ENCODE measurements at regions not wholly inside any gene's neighbourhood (a gene's known extent, or its start where the extent isn't known, plus 50 kb on each side); places are given as distances from the start of the nearest gene placed in this dataset.
"Not testable (repeated sequence)": the region's sequence is repeated elsewhere in the genome, so short reads cannot be mapped to it uniquely, and the experiment has no call there.

DNA sequence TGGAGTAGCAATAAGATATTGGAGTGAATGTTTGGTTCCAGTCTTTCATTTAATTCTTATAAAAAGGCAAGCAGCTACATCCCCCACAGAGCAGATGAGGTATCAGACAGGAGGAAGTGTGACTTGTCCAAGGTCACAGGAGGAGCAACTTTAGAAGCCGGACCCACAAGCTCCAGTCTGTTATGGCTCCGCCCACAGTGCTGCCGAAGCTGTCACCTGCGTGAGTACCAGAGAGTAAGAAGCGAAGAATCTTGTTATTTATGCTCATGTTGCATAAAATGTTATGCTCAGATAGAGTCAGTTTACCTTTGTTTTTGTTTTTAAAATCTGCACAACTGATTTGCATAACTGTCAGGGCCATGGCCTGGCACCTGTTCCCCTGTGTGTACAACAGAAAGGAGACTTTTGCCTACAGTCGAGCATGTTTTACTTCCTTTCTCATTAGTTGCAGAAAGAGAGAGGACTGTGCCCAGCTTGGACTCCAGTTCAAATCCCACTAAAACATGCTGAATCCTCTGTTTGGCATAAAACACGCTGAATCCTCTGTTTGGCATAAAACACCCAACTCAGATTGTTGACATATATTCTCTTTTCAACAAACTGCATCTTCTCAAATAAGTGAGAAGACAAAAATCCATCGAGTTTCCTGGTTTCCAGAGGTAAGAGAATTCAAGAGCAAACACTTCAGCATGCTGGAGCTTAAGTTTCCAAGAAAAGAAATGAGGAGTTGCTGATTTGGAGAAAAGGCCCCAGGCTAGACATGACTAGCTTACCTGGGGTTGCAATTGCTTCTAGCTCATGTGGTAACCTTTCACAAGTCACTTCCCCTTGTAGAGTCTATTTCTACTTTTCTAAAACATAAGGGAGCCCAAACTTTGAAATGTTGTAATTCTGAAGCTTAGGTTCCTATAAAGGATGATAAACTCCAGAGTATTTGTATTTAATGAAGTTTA lies 409.8 kb upstream of the ZMIZ1 start:
- DNase-seq: no peak

DNA sequence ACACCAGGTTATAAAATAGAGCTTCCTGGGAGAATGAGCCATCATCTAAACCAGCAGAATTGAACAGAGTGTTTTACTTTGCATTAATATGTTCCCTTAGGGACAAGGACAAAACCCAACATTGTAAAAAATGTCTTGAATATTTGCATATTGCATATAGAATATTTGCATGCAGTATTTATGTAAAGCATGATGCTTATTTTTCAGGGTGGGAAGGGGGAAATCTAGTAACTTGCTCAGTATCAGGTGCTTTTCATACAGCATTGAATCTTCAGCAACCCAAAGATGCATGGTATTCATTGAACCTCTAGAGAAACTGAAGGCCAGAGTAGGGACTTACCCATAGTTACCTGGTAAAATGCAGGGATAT lies 409.2 kb upstream of the ZMIZ1 start:
- no peak for DNase-seq

DNA sequence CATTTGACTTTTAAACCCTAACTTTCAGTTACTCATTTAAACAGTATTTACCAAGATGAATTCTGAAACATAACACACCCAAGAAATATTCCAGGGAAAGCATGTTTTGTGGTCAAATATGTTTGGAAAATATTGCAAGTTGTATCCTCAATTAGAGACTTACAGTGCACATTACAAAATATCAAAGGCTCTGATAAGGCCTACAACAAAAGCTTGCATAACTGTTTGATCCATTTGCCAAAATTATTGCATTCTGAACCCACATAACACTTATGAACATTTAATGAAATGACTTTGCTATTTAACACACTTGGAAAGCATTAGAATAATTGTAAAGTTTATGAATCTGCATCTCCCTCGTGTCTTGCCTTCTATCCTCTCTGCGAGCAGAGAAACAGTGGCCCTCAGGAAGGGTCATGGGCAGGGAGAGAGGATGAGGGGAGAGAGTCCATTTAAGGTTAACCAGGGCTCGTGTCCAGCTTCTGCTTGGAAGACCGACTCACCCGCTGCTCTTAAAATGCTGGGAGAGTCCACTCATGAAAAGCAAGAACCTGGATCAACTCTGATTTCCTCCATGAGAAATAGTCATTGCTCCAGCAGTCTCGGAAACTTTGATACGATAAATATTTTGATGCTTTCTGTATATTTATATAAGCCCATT lies 408.2 kb upstream of the ZMIZ1 start:
- DNase-seq: no peak

DNA sequence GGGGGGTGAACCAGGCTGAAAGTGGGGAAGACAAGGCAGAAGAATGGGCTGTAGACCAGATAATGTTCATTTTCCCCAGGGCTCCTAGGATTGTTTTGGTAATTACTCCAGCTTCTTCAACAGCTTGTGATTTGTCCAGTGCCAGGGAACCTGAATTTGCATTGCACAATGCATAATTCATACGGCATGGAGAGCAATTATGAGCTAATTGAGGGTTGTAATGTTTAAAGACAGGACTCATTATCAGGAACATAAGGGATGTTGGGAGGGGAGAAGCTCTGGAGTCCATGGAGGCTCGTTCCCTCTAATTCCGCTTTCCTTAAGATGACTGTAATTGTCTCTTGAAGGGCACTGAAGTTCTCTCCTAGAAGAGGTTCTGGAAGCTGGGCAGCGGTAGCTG lies 405.0 kb upstream of the ZMIZ1 start:
- DNase-seq: no peak

DNA sequence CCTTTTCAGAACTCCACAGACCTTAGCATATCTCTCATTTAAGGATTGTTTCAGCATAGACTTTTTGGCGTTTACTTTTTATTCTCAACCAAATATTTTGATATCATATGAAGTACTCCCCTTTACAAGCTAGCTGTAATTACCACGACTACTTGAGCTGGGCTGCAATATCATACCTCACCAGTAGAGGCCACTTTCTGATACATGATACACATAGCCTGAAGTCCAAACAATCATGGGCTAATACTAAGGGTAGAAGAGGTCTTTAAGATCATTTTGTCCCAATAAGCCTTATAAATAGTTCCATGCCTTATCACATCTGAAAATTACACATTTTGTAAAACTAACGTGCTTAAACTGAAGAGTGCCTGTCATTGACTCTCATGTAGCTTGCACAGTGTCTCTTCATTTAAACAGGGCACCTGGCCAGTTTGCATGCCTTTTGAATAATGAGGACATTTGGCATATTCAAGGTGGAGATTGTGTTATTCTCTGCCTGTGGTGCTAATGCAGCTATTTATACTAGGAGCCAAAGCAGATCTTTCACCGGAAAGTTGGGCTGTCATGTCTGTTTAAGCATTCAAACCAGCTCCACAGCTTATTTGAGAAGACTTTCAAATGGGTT lies 403.7 kb upstream of the ZMIZ1 start:
- no peak for DNase-seq

DNA sequence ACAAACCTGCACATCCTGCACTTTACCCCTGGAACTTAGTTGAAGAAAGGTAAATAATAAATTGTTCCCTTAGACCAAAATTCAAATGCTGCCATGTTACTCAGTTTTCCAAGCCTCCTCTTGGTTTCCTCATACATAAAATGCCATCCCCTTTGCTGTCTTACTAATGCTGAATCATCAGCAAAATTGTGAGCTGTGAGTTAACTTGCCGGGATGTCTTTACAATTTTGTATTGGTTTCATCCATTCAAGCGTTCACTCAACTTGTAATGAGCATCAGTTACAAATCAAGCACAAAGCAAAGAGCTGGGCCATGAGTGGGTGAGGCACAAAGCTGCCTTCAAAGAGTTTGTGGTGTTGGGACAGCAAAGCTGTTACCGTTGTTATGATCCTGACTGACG lies 395.8 kb upstream of the ZMIZ1 start:
- DNase-seq: no peak

DNA sequence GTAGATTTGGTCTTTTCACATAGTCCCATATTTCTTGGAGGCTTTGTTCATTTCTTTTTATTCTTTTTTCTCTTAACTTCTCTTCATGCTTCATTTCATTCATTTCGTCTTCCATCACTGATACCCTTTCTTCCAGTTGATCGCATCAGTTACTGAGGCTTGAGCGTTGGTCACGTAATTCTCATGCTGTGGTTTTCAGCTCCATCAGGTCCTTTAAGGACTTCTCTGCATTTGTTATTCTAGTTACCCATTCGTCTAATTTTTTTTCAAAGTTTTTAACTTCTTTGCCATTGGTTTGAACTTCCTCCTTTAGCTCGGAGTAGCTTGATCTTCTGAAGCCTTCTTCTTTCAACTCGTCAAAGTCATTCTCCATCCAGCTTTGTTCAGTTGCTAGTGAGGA lies 387.6 kb upstream of the ZMIZ1 start:
- DNase-seq: not testable (repeated sequence)

DNA sequence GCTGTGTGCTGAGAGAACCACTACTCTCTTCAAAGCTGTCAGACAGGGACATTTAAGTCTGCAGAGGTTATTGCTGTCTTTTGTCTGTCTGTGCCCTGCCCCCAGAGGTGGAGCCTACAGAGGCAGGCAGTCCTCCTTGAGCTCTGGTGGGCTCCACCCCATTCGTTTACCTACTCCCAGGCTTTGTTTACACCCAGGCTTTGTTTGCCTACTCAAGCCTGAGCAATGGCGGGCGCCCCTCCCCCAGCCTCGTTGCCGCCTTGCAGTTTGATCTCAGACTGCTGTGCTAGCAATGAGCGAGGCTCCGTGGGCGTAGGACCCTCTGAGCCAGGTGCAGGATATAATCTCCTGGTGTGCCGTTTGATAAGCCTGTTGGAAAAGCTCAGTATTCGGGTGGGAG lies 386.8 kb upstream of the ZMIZ1 start:
- not testable (repeated sequence) for DNase-seq

DNA sequence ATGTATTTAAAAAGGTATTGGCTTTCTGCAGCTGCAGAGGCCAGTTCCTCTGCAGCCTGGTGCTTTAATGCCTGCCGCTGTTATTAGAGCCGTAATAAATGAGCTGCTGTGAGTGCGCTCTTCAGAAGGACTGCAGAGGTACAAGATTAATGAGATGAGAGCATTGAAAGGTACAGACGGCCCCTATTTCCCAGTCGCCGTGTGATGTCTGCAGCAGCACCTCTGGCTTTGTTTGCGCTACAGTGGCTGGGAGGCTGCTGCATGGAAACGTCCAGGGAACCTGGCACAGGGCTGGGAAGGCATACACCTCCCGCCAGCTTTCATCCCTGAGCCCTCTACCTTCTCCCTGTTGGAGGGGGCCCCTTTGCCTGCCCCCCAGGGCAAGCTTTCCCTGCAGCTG lies 383.8 kb upstream of the ZMIZ1 start:
- DNase-seq: no peak

DNA sequence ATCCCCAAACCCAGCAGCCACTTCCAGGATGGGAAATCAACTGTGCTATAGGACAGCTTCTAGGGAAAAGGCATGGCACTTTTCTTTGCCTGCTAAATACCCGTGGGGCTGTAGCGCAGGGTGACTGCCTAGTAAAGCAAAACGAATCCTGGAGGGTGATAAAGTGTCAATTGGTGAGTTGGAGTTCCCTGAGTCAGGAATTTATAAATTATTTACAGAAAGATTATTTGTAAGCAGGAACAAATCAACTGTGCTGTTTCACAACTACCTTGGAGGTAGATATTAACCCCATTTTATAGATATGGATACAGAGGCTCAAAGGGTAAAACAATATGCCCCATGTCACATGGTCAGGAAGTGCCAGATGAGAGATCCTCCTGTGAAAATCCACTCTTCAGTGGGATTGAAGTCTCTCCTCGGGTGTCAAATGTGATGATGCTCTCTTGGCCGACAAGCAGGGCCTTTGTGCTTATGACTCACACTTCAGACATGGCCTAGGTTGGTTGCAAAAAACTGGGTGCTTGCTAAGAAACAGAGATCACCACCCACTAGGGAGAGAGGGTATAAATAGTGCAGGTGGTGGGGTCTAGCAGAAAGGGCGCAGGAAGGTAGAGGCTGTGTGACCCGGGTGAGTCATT lies 383.2 kb upstream of the ZMIZ1 start:
- no peak for DNase-seq

DNA sequence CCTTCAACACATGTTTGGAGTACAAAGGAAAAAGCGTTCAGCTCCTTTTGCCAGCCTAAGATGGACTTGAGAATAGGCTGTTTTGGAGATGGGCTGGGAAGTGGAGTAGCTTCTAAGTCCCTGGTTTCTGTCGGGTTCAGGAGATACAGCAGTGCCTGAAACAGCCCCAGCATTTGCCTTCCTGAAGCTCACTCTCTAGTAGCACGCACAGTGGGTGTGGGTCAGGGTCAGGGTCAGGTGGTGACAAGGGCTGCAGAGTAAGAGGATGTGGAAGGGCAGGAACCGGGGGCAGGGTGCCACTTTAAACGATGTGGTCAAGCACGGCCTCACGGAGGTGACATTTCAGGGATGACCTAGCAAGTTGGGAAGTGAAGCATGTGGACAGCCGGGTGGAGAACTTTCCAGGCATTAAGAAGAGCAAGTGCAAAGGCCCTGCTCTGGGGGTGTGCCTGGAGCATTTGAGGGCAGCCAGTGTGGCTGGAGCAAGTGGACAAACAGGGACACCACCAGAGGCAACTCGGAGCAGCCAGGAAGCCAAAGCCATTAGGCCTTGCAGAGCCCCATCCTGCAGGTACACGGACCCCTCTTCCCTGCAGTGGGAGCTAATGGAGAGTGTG lies 382.2 kb upstream of the ZMIZ1 start:
- no peak for DNase-seq

DNA sequence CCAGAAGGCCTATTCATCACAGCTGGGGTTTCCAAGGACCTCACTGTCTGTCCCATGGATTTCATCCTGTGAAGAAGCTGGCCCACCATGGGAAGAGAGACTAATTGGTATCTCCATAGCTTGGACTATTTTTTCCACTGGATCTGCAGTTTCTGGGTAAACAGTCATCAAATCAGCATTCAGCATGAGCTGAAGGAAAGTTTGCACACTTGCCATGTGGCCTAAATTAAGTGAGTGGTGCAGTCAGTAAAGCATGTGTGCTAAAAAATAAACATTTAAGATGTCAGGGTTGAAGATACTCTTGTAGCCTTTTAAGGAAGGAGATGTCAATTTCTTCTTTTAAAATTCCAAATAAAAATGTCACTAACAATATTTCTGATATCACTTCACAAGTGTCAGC lies 381.1 kb upstream of the ZMIZ1 start:
- no peak for DNase-seq

DNA sequence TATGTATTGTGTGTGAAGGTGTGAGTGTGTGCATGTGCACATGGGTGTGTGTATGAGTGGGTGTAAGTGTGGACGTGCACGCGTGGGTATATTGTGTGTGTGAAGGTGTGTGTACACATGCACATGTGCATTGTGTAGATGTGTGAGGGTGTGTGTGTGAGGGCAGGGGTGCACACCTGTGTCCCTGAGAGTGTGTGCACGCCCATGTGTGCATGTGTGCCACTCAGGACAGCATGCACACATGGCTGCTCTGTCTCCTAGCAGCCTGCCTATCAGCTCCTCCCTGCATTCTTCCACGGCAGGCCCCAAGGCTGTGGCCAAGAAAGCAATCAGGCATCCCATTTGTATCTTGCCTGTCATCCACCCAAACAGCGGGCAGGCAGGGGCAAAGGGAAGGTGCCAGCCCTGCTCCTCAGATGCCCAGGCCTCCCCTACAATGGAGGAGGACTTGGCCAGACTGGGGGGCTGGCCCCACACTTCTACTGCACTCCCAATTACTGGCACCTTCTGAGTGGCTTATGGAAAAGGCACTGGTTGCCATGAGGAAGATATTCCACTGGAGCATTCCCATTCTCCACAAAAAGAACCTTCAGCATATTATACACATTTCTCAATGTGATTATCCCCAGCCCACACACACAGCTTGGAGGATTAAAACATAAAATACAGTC lies 380.4 kb upstream of the ZMIZ1 start:
- DNase-seq: no peak

DNA sequence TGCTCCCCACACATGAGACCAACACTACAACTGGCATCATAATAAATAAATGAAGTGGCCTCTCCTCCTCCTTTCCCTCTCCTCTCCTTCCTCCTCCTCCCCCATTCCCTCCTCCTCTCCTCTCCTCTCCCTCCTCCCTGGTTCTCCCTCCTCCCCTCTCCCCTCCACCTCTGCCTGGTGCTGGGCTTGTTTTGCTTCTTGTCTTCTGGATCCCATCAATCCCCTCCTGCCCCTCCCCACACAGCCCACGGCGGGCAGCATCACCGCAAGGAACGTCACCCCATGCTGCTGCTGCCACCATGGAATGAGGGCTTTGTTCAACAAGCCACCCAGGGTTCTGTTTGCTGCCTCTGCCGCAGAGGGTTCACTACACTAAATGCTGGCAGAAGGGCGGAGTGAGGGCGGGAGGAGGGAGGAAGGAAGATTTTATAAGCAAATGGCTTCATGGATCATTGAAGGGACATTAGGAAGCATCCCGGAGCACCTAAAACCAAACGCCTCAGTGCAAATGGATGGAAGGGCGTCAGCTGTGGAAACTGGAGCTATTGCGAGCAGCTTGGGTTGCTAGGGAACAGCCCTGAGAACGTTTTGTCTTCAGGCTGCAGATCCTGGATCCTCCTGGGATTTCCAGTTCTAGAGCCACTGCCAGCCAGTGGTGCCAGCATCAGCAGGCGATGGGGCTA lies 379.7 kb upstream of the ZMIZ1 start:
- DNase-seq: peak; percentile 74

DNA sequence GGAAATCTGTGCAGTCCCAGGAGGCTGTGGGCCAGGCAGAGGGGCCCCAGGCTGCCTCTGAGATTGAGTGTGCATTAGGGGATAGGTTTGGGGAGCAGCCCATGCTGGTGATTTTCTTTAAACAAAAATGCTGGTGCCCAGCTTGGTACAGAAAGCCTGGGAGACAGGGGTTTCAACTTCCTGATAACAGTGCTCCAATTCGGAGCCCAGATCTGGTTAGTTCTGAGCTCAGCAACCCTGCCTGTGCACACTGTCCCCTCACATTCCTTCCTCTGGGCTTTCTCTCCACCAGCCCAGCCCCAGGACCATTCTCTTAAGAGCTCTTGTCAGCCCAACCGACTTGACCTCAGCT lies 379.2 kb upstream of the ZMIZ1 start:
- DNase-seq: no peak

DNA sequence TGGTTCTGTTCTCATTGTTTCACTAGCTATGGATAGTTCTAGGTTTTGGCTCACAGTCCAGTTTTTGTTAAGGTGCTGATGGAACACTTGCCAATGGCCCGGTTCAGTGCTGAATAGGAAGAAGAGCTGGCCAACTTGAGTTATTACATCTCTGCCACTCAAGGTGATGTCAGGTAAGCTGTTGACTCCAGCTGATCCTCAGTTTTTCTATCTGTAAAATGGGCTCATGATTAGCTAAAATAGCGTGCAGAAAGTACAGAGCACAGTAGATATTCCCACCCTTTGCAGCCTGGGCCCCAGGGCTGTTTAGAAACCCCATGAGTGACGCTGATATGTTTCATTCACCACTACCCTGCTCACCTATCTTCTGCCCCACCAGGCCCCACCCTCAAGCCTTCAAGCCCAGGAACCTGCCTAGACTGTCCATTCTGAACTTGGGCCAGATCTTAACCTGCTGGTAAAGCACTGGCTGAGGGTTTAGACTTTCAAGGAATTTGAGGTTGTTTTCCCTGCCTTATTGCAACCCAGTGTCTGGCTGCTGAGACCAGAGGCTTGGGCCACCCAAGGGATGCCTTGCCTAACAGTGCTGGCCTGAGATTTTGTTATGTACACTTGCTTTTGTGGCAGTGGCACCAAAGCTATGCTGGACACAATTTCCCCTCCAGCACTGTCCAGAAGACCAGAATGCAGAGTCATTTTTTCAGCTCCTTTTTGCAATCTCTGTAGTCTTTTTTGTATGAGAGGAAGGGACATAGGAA lies 378.2 kb upstream of the ZMIZ1 start:
- no peak for DNase-seq

DNA sequence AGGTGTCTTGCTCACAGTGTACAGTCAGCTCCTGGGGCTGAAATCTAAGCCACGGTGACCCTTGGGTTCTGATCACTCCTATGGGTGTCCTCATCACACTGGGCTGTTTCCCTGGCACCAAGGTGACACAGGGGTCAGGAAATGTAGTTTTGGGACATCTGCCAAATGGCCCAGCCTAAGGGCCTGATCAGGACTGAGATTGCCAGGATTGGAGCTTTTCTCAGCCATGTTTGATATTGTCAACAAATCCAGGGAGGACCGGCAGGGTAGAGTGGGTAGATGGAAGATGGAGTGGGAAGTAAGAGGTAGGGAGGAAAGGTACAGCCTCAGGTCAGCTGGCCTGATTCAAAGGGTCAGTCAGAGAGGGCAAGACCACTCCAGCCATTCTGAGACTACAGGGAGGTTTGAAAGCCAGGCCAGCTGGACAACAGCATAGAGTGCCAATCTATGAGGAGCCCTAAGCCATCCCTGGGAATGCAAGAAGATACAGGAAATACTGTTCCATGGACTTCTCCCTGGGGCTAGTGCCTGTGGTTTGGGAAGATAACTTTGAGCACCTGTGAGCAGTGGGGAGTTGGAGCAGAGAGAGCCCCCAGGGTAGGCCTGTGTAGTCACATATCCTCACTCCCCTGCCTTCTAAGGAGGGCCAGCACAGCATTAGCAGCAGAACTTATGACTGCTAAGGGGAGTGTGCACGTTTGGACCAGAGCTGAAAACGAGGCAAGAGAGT lies 377.3 kb upstream of the ZMIZ1 start:
- DNase-seq: no peak

DNA sequence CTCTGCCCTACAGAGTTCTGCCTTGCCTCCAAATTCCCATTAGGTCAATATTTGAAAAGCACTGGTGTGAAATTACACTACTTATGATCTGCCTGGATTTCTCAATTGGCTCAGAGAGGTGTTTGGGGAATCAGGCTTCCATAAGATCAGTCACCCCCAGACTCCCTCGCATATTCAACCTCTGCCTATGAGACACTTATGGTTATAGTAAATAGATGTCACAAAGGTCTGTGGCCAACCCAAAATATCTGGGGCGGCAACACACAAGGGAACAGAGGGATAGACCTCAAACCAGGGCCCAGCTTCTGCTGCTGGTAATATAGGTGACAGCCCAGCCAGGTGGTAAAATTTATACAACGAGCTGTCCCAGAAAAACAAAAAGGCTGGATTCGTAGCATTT lies 376.7 kb upstream of the ZMIZ1 start:
- DNase-seq: no peak

DNA sequence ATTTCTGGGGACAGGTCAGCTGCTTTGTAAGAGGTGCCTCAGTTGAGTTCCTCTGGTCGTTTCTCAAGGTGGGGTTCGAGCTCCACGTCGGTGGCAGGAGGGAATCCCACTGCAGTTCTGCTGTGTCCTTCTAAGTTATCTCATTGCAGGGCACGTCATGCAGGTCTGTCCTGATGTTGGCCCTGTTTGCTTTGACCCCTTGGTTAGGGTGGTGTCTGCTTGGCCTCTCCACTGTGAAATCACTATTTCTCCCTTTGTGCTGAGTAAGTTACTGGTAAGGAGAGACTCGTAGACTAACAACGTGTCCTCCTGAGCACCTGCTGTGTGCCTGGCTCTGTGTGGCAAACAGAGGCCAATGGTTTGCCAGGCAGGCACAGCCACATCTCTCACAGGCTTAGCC lies 372.9 kb upstream of the ZMIZ1 start:
- DNase-seq: no peak

DNA sequence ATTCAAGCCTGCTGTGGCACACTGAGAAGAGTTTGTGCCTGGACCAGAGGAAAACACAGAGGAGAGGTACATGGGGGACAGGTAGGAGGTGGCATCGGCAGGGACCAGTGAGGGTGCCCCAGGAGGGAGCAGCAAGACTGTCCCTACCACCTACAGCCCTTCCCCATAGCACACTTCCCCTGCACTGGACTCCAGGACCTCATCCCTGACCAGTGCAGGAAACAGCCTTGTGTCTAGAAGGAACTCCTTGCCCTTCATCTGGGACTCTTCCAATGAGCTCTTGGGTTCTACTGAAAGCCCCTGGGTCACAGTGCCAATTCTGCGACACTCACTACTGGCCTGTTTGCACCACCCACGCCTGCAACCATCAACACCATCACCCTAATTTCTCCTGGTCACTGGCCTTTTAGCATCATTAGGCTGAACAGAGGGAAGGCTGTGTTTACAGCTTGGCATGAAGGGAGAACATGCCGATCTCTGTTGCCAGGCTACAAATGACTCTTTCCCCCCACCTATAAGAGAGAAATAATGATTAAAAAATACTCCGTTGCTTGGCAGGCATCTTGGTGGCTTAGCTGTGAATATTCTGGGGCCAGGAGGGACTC lies 371.9 kb upstream of the ZMIZ1 start:
- no peak for DNase-seq

All from left hindlimb (tissue), 1 donor.